HUDEP-2 (cell line): ENCODE measurements at regions not wholly inside any gene's neighbourhood (a gene's known extent, or its start where the extent isn't known, plus 50 kb on each side); places are given as distances from the start of the nearest gene placed in this dataset.

Experiments
- DNase-seq, 76 experiments: peaks; one replicate each; lab custom pipeline; 2025; ENCODE audit not compliant: unreplicated experiment in 76 of 76; lab: John Stamatoyannopoulos, UW

DNA sequence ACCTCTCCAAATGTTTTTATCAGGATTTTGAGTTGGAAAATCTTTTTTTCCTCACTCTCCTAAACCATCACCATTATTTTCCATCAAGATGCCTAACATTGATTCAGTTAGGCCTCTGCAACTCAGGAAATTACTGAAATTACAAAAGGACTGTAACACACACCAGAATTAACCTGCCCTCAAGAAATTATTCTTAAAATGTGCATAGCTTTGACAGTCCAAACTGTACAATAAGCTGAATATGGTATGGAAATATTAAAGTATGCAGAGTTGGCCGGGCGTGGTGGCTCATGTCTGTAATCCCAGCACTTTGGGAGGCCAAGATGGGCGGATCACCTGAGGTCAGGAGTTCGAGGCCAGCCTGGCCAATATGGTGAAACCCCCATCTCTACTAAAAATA is 50.2 kb upstream of the PHLPP1 start:
- no peak for DNase-seq
